ENCODE measurements at regions not wholly inside any gene's neighbourhood (a gene's known extent, or its start where the extent isn't known, plus 50 kb on each side); places are given as distances from the start of the nearest gene placed in this dataset.

- DNase-seq (ENCODE audit: low read depth, low spot score): no peak
- Histone ChIP-seq H3K9me3 (ENCODE audit: control insufficient read depth, insufficient read depth, low read length) (peaks cover under 1% of the 10 kb centered on the region; the same call in 1 of the 2 replicates), H3K27ac (ENCODE audit: low read depth, low read length) (no peak overlapping the region), H3K4me3 (ENCODE audit: low read depth, low read length) (no peak overlapping the region), H3K27me3 (ENCODE audit: control insufficient read depth, insufficient read depth, low read length) (no peaks in the 10 kb centered on the region)
- TF ChIP-seq, protein P1, sequence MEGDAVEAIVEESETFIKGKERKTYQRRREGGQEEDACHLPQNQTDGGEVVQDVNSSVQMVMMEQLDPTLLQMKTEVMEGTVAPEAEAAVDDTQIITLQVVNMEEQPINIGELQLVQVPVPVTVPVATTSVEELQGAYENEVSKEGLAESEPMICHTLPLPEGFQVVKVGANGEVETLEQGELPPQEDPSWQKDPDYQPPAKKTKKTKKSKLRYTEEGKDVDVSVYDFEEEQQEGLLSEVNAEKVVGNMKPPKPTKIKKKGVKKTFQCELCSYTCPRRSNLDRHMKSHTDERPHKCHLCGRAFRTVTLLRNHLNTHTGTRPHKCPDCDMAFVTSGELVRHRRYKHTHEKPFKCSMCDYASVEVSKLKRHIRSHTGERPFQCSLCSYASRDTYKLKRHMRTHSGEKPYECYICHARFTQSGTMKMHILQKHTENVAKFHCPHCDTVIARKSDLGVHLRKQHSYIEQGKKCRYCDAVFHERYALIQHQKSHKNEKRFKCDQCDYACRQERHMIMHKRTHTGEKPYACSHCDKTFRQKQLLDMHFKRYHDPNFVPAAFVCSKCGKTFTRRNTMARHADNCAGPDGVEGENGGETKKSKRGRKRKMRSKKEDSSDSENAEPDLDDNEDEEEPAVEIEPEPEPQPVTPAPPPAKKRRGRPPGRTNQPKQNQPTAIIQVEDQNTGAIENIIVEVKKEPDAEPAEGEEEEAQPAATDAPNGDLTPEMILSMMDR (IDR thresholded peaks at IDR 0.05; ENCODE audit: low read depth, low read length): no peak
- ChIA-PET CTCF (no interaction called here), POLR2A (no interaction called here)
Measured at GRCh38 chr13:80235967-80236302, 105.0 kb downstream of the SPRY2 start.

GRCh38 chr13:80235166-80235966 lies 105.6 kb downstream of the SPRY2 start:
- ChIA-PET POLR2A (no interaction called here), CTCF (no interaction called here)
- no peaks in the 10 kb centered on the region for H3K27me3 ChIP-seq (ENCODE audit: control insufficient read depth, insufficient read depth, low read length)
- TF ChIP-seq, protein P1 (IDR thresholded peaks at IDR 0.05; ENCODE audit: low read depth, low read length): no peak
- H3K4me3 ChIP-seq (ENCODE audit: low read depth, low read length): no peak overlapping the region
- DNase-seq (ENCODE audit: low read depth, low spot score): no peak
- no peaks in the 10 kb centered on the region for H3K9me3 ChIP-seq (ENCODE audit: control insufficient read depth, insufficient read depth, low read length)
- H3K27ac ChIP-seq (ENCODE audit: low read depth, low read length): no peak overlapping the region

DNA sequence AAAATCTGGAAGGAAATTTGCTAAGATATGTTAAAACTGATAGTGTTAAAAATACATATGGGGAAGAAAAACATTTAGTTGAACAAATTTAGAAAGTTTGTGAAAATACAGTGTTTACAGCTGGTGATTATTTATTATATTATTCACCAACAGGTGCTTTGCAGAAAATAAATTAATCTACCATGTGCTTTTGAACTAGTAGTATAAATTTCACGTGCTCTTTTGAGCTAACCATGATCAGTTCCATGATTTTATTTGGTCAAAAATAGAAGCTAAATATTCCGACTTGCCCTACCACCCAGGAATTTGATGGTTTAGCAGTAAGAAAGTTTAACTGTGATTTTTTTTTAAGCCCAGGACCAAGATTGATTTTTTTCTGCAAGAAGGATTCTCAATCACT lies 113.3 kb downstream of the SPRY2 start:
- Histone ChIP-seq H3K27ac (ENCODE audit: low read depth, low read length) (no peak overlapping the region), H3K27me3 (ENCODE audit: control insufficient read depth, insufficient read depth, low read length) (no peaks in the 10 kb centered on the region), H3K9me3 (ENCODE audit: control insufficient read depth, insufficient read depth, low read length) (no peaks in the 10 kb centered on the region), H3K4me3 (ENCODE audit: low read depth, low read length) (no peak overlapping the region)
- CTCF ChIA-PET: interaction anchor here (0.5 to 1.2 kb wide), 2 partner anchors 116 to 418 kb away, joined by 3 to 4 read pairs; no protein-coding TSS in a partner anchor
- no peak for DNase-seq (ENCODE audit: low read depth, low spot score)
- TF ChIP-seq, protein P1 (IDR thresholded peaks at IDR 0.05; ENCODE audit: low read depth, low read length): no peak
- POLR2A ChIA-PET: no interaction called here

- H3K9me3 ChIP-seq (ENCODE audit: control insufficient read depth, insufficient read depth, low read length): no peaks in the 10 kb centered on the region
- TF ChIP-seq, protein P1 (IDR thresholded peaks at IDR 0.05; ENCODE audit: low read depth, low read length): no peak
- no peak overlapping the region for H3K4me3 ChIP-seq (ENCODE audit: low read depth, low read length)
- no peaks in the 10 kb centered on the region for H3K27me3 ChIP-seq (ENCODE audit: control insufficient read depth, insufficient read depth, low read length)
- no peak for DNase-seq (ENCODE audit: low read depth, low spot score)
- CTCF ChIA-PET: no interaction called here
- POLR2A ChIA-PET: no interaction called here
- H3K27ac ChIP-seq (ENCODE audit: low read depth, low read length): no peak overlapping the region
Measured at GRCh38 chr13:80226645-80227044, 114.3 kb downstream of the SPRY2 start.

- TF ChIP-seq, protein P1 (IDR thresholded peaks at IDR 0.05; ENCODE audit: low read depth, low read length): no peak
- ChIA-PET POLR2A (no interaction called here), CTCF (interaction anchor here (0.6 kb wide), 1 partner anchor 182 kb away, joined by 4 read pairs; no protein-coding TSS in a partner anchor)
- H3K9me3 ChIP-seq (ENCODE audit: control insufficient read depth, insufficient read depth, low read length): no peaks in the 10 kb centered on the region
- H3K27me3 ChIP-seq (ENCODE audit: control insufficient read depth, insufficient read depth, low read length): no peaks in the 10 kb centered on the region
- DNase-seq (ENCODE audit: low read depth, low spot score): no peak
- H3K4me3 ChIP-seq (ENCODE audit: low read depth, low read length): no peak overlapping the region
- no peak overlapping the region for H3K27ac ChIP-seq (ENCODE audit: low read depth, low read length)
Measured at GRCh38 chr13:80224468-80224867, 116.5 kb downstream of the SPRY2 start.

Data from AG04450 (cell line).